GM21447 (cell line): ENCODE measurements at regions not wholly inside any gene's neighbourhood (a gene's known extent, or its start where the extent isn't known, plus 50 kb on each side); places are given as distances from the start of the nearest gene placed in this dataset.

Experiments
- ATAC-seq: cut with Tn5 transposase; IDR thresholded peaks from one replicate; pipeline ENCODE4 v1.9.1; 2021; ENCODE audit not compliant: unreplicated experiment

GRCh38 chr20:4521170-4521968, 164.9 kb upstream of the PRNP start:
- ATAC-seq = no peak

- ATAC-seq = no peak
These were observed 166.7 kb upstream of the PRNP start for GRCh38 chr20:4519534-4519933.

GRCh38 chr20:4516876-4517275, 169.4 kb upstream of the PRNP start:
- ATAC-seq = no peak

GRCh38 chr20:4513720-4514119, 172.5 kb upstream of the PRNP start:
- ATAC-seq = no peak

- no peak for ATAC-seq
These were observed 173.2 kb upstream of the PRNP start for GRCh38 chr20:4512891-4513550.

- ATAC-seq = no peak
These were observed 174.5 kb upstream of the PRNP start for GRCh38 chr20:4511776-4512175.

- ATAC-seq = no peak
These were observed 176.3 kb upstream of the PRNP start for GRCh38 chr20:4509825-4510522.

- ATAC-seq = no peak
These were observed 177.5 kb upstream of the PRNP start for GRCh38 chr20:4508773-4509172.

GRCh38 chr20:4507288-4507719, 179.0 kb upstream of the PRNP start:
- ATAC-seq = no peak

GRCh38 chr20:4504814-4505213, 181.4 kb upstream of the PRNP start:
- no peak for ATAC-seq

- no peak for ATAC-seq
These were observed 183.5 kb upstream of the PRNP start for GRCh38 chr20:4502756-4503155.

GRCh38 chr20:4493386-4493785, 192.9 kb upstream of the PRNP start:
- no peak for ATAC-seq

- no peak for ATAC-seq
These were observed 194.6 kb upstream of the PRNP start for GRCh38 chr20:4491643-4492042.

- no peak for ATAC-seq
These were observed 195.5 kb upstream of the PRNP start for GRCh38 chr20:4490606-4491280.

- ATAC-seq = no peak
These were observed 196.2 kb upstream of the PRNP start for GRCh38 chr20:4490045-4490444.

GRCh38 chr20:4488407-4489339, 197.6 kb upstream of the PRNP start:
- ATAC-seq = no peak

GRCh38 chr20:4484379-4484997, 201.8 kb upstream of the PRNP start:
- no peak for ATAC-seq

GRCh38 chr20:4483961-4484360, 202.3 kb upstream of the PRNP start:
- ATAC-seq = no peak

- ATAC-seq = no peak
These were observed 202.8 kb upstream of the PRNP start for GRCh38 chr20:4483486-4483885.

- ATAC-seq = no peak
These were observed 206.2 kb upstream of the PRNP start for GRCh38 chr20:4480104-4480503.
